K562 (cell line): ENCODE measurements at regions not wholly inside any gene's neighbourhood (a gene's known extent, or its start where the extent isn't known, plus 50 kb on each side); places are given as distances from the start of the nearest gene placed in this dataset. TPM values are rescaled to one million over a fixed set of nuclear protein-coding genes. Genes with fewer than 3 reads are reported as not detected.

Experiments used
- small RNA-seq: library from RNA; depleted of rRNA; stranded (forward); fragments of <200 nt; gene quantifications from one replicate; pipeline ENCODE3, GENCODE V24; 2014

Small RNA genes in the stretch of these regions (small RNA-seq; reads per million reads assigned to genes)
- gene AL360157.1 = not detected
